ENCODE measurements at regions not wholly inside any gene's neighbourhood (a gene's known extent, or its start where the extent isn't known, plus 50 kb on each side); places are given as distances from the start of the nearest gene placed in this dataset.

GRCh38 chr6:134453792-134454510 lies 136.0 kb upstream of the SGK1 start:
- no peak overlapping the region; the same call in 1 of the 2 replicates for H3K27ac ChIP-seq
- TF ChIP-seq CTCF (conservative IDR thresholded peaks at IDR 0.05): no peak
- TF ChIP-seq ZFX (IDR thresholded peaks at IDR 0.05): no peak

GRCh38 chr6:134452906-134453305 lies 135.0 kb upstream of the SGK1 start:
- no peak for TF ChIP-seq CTCF (conservative IDR thresholded peaks at IDR 0.05)
- no peak overlapping the region for H3K27ac ChIP-seq

GRCh38 chr6:134451529-134451928 lies 133.6 kb upstream of the SGK1 start:
- TF ChIP-seq CTCF (conservative IDR thresholded peaks at IDR 0.05): no peak
- TF ChIP-seq ZFX (IDR thresholded peaks at IDR 0.05): no peak
- no peak overlapping the region for H3K27ac ChIP-seq

GRCh38 chr6:134449781-134450180 lies 131.9 kb upstream of the SGK1 start:
- no peak for TF ChIP-seq ZFX (IDR thresholded peaks at IDR 0.05)
- TF ChIP-seq CTCF (conservative IDR thresholded peaks at IDR 0.05): no peak
- H3K27ac ChIP-seq: no peak overlapping the region

- H3K27ac ChIP-seq: no peak overlapping the region
- TF ChIP-seq ZFX (IDR thresholded peaks at IDR 0.05) (no peak), CTCF (conservative IDR thresholded peaks at IDR 0.05) (no peak)
Observed at GRCh38 chr6:134449004-134449403, 131.1 kb upstream of the SGK1 start.

GRCh38 chr6:134447883-134448387 lies 130.0 kb upstream of the SGK1 start:
- H3K27ac ChIP-seq: no peak overlapping the region
- no peak for TF ChIP-seq CTCF (conservative IDR thresholded peaks at IDR 0.05)
- no peak for TF ChIP-seq ZFX (IDR thresholded peaks at IDR 0.05)

GRCh38 chr6:134447423-134447822 lies 129.5 kb upstream of the SGK1 start:
- no peak for TF ChIP-seq CTCF (conservative IDR thresholded peaks at IDR 0.05)
- no peak for TF ChIP-seq ZFX (IDR thresholded peaks at IDR 0.05)
- H3K27ac ChIP-seq: no peak overlapping the region
